H1 (cell line): ENCODE measurements at regions not wholly inside any gene's neighbourhood (a gene's known extent, or its start where the extent isn't known, plus 50 kb on each side); places are given as distances from the start of the nearest gene placed in this dataset.

Experiments
- POLR2A ChIP-seq, 2 experiments: IDR thresholded peaks; 1 replicate in 1 of 2; 2 replicates in 1 of 2; pipeline ENCODE4 v1.6.1; 2011; ENCODE audit warnings: low read depth in 2 of 2, low read length in 2 of 2, mild to moderate bottlenecking in 2 of 2; ENCODE audit errors: control extremely low read depth in 1 of 2
- TF ChIP-seq, protein P1 (sequence below), 3 experiments: IDR thresholded peaks; 1 replicate in 2 of 3; 2 replicates in 1 of 3; pipeline versions ENCODE4 v1.5.1 to v1.6.1; 2011; ENCODE audit warnings: low read length in 3 of 3, mild to moderate bottlenecking in 3 of 3, inconsistent platforms in 2 of 3, low read depth in 1 of 3, moderate library complexity in 1 of 3; ENCODE audit not compliant: insufficient read depth in 1 of 3; ENCODE audit errors: control extremely low read depth in 1 of 3

DNA sequence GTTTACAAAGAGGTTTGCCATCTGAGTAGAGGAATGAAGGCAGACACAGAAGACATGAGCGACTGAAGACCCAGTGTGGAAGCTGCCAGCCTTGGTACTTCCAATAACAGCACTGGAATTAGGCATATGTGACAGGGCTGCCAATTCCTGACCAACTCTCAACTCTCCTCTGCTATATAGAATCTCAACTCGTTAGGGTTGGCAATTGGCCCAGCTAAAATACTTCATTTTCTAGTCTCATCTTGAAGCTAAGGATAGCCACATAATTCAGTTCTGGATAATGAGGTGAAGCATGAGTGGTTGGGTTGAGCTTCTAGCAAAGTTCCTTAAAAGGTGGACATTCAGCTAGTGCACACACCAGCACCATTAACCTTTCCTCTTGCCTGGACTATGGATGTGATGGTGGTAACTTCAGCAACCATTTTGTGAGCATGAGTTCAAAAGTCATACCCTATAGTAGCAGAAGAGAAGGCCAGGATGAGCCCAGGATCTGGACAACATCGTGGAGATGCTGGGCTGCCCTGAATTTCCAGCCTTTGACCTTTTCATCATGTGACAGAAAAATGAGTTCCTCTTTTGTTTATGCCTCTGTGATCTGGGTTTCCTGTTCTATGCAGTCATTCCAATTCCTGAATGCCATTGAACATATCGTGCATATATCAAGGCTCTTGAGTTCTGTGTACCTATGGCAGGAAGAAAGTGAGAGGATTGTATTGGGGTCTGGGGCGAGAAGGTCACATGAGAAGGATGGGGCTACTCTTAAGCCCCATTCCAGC, 68.1 kb upstream of the HAAO start:
- TF ChIP-seq POLR2A (IDR thresholded peaks at IDR 0.05; ENCODE audit: control extremely low read depth in 1 of 2, low read depth in 2 of 2, low read length in 2 of 2): no peak
- TF ChIP-seq, protein P1, sequence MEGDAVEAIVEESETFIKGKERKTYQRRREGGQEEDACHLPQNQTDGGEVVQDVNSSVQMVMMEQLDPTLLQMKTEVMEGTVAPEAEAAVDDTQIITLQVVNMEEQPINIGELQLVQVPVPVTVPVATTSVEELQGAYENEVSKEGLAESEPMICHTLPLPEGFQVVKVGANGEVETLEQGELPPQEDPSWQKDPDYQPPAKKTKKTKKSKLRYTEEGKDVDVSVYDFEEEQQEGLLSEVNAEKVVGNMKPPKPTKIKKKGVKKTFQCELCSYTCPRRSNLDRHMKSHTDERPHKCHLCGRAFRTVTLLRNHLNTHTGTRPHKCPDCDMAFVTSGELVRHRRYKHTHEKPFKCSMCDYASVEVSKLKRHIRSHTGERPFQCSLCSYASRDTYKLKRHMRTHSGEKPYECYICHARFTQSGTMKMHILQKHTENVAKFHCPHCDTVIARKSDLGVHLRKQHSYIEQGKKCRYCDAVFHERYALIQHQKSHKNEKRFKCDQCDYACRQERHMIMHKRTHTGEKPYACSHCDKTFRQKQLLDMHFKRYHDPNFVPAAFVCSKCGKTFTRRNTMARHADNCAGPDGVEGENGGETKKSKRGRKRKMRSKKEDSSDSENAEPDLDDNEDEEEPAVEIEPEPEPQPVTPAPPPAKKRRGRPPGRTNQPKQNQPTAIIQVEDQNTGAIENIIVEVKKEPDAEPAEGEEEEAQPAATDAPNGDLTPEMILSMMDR (IDR thresholded peaks at IDR 0.05; ENCODE audit: control extremely low read depth in 1 of 3, insufficient read depth in 1 of 3, low read depth in 1 of 3, low read length in 3 of 3): no peak
